Keratinocyte (primary cell): ENCODE measurements at regions not wholly inside any gene's neighbourhood (a gene's known extent, or its start where the extent isn't known, plus 50 kb on each side); places are given as distances from the start of the nearest gene placed in this dataset.

Experiments
- DNase-seq: peaks from one replicate; pipeline ENCODE4 v3.0.0-alpha.2; 2011; ENCODE audit warnings: low read depth, missing footprints, low spot score
- FAIRE-seq: peaks from 2 replicates; lab custom pipeline; 2011; peaks lifted over from hg19 to GRCh38; lab: Jason Lieb, UNC
- H2AFZ ChIP-seq: 2 replicates; pipeline ENCODE4 v1.6.0; 2012; ENCODE audit warnings: low read length, control low read depth, inconsistent platforms; ENCODE audit not compliant: control insufficient read depth
- H3K27ac ChIP-seq: 2 replicates; pipeline ENCODE4 v1.5.1; 2011; ENCODE audit warnings: low read length; ENCODE audit not compliant: control insufficient read depth, insufficient read depth
- H3K27me3 ChIP-seq: 3 replicates; pipeline ENCODE4 v1.6.0; 2011; ENCODE audit warnings: low read length; ENCODE audit not compliant: control insufficient read depth, insufficient read depth; ENCODE audit errors: extremely low read depth
- H3K36me3 ChIP-seq, 2 experiments: 2 replicates in 1 of 2; 3 replicates in 1 of 2; pipeline ENCODE4 v1.5.1; 2011; ENCODE audit warnings: low read length in 2 of 2, mild to moderate bottlenecking in 1 of 2; ENCODE audit not compliant: control insufficient read depth in 2 of 2, insufficient read depth in 2 of 2; ENCODE audit errors: extremely low read depth in 1 of 2
- H3K4me1 ChIP-seq: 3 replicates; pipeline ENCODE4 v1.5.1; 2011; ENCODE audit warnings: low read length; ENCODE audit not compliant: control insufficient read depth, insufficient read depth; ENCODE audit errors: extremely low read depth
- H3K4me2 ChIP-seq: 3 replicates; pipeline ENCODE4 v1.6.0; 2011; ENCODE audit warnings: low read depth, low read length; ENCODE audit not compliant: control insufficient read depth, insufficient read depth; ENCODE audit errors: extremely low read depth
- H3K4me3 ChIP-seq, 3 experiments: fragments of 200-600 bp in 1 of 3; sonication (generic) in 1 of 3; 2 replicates in 2 of 3; 3 replicates in 1 of 3; pipeline ENCODE4 v1.5.1; 2011 to 2016; ENCODE audit warnings: low read length in 3 of 3, mild to moderate bottlenecking in 3 of 3, control low read depth in 2 of 3, inconsistent platforms in 1 of 3, low read depth in 1 of 3, mixed read lengths in 1 of 3, mixed run types in 1 of 3, moderate library complexity in 1 of 3; ENCODE audit not compliant: control insufficient read depth in 2 of 3, insufficient read depth in 2 of 3; ENCODE audit errors: extremely low read depth in 1 of 3
- H3K79me2 ChIP-seq: 2 replicates; pipeline ENCODE4 v1.6.0; 2012; ENCODE audit warnings: low read length; ENCODE audit not compliant: control insufficient read depth, insufficient read depth
- H3K9ac ChIP-seq: 3 replicates; pipeline ENCODE4 v1.6.0; 2011; ENCODE audit warnings: low read length; ENCODE audit not compliant: control insufficient read depth, insufficient read depth; ENCODE audit errors: extremely low read depth
- H3K9me1 ChIP-seq: 3 replicates; pipeline ENCODE4 v1.6.0; 2011; ENCODE audit warnings: low read length; ENCODE audit not compliant: control insufficient read depth, insufficient read depth; ENCODE audit errors: extremely low read depth
- H3K9me3 ChIP-seq: 2 replicates; pipeline ENCODE4 v1.5.1; 2012; ENCODE audit warnings: low read depth, low read length; ENCODE audit not compliant: control insufficient read depth
- H4K20me1 ChIP-seq: 3 replicates; pipeline ENCODE4 v1.6.0; 2011; ENCODE audit warnings: low read length; ENCODE audit not compliant: control insufficient read depth, insufficient read depth; ENCODE audit errors: extremely low read depth
- CTCF ChIP-seq, 3 experiments: IDR thresholded peaks in 1 of 3; conservative IDR thresholded peaks in 1 of 3; optimal IDR thresholded peaks in 1 of 3; 2 replicates in 2 of 3; 3 replicates in 1 of 3; pipeline versions ENCODE3 to v1.5.1; 2011; ENCODE audit warnings: low read length in 3 of 3, mild to moderate bottlenecking in 3 of 3, moderate library complexity in 2 of 3, control low read depth in 1 of 3, inconsistent platforms in 1 of 3; ENCODE audit not compliant: insufficient read depth in 2 of 3; ENCODE audit errors: extremely low read depth in 1 of 3
- EZH2 ChIP-seq: IDR thresholded peaks from one replicate; pipeline ENCODE4 v1.6.1; 2012; ENCODE audit warnings: inconsistent platforms, mild to moderate bottlenecking, low read length, moderate library complexity
- dilution Hi-C: fragments of 300-500 bp; cut with MboI; formaldehyde crosslinking; loops from one replicate; pipeline ENCODE4 v1.7.0; 2020; ENCODE audit warnings: low sequenced_read_pairs; ENCODE audit not compliant: extremely low pct_ligation_motif_present

DNA sequence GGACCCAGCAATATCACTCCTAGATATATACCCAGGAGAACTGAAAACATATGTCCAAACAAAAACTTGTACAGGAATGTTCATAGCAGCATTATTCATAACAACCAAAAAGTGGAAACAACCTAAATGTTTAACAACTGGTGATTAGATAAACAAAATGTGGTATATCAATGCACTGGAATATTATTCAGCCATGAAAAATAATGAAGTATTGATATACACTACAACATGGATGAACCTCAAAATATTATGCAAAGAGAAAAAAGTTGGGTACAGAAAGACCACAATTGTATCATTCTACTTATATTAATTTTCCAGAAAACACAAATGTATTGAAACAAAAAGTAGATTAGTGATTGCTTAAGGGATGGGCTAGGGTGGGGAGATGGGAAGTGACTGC, 498.6 kb downstream of the GRIN2A start:
- dilution Hi-C loops, result no loop called here
- Histone ChIP-seq H3K27ac (no peak overlapping the region), H3K4me2 (no peak overlapping the region), H4K20me1 (no peaks in the 10 kb centered on the region), H3K4me1 (no peaks in the 10 kb centered on the region), H3K9ac (no peak overlapping the region), H2AFZ (no peak overlapping the region), H3K79me2 (no peaks in the 10 kb centered on the region), H3K36me3 (no peaks in the 10 kb centered on the region), H3K9me3 (no peaks in the 10 kb centered on the region), H3K27me3 (no peaks in the 10 kb centered on the region), H3K4me3 (no peak overlapping the region), H3K9me1 (no peaks in the 10 kb centered on the region)
- TF ChIP-seq CTCF (optimal IDR thresholded peaks at IDR 0.05 in 1 of 3, IDR thresholded peaks at IDR 0.05 in 1 of 3, conservative IDR thresholded peaks at IDR 0.05 in 1 of 3; ENCODE audit: extremely low read depth in 1 of 3, insufficient read depth in 2 of 3, low read length in 3 of 3) (no peak), EZH2 (no peak)
- FAIRE-seq (no peak), DNase-seq (no peak)

DNA sequence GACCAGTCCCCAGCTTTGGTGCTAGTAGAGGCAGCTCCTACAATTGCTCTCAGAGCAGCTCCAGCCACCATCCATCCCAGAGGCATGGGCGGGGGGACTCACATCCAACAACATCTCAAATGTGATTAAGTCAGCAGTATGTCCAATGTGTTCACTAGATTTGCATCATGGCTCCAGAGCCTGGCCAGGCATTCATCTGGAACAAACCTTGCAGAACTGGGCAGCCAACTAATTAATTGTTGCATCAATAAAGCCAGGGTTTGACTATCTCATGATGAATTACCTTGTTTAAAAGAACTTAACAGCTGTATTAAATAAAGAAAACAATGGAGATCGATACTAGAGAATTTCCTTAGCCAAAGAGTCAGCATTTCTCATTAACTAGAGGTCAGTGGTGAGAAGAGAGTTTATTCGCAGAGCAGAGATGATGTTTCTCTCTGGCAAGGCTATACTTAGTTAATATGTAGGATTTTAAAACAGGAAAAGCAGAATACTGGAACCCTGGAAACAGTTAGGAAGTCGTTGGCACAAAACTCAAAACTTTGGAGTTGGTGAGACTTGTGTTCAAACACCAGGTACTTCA, 494.4 kb downstream of the GRIN2A start:
- no peak overlapping the region for H3K4me3 ChIP-seq
- no peaks in the 10 kb centered on the region for H3K79me2 ChIP-seq
- DNase-seq, result no peak
- no peaks in the 10 kb centered on the region for H3K36me3 ChIP-seq
- H3K4me1 ChIP-seq, result no peaks in the 10 kb centered on the region
- no peaks in the 10 kb centered on the region for H3K27me3 ChIP-seq
- no peak for FAIRE-seq
- H3K9me3 ChIP-seq, result no peaks in the 10 kb centered on the region
- dilution Hi-C loops, result no loop called here
- TF ChIP-seq CTCF (optimal IDR thresholded peaks at IDR 0.05 in 1 of 3, IDR thresholded peaks at IDR 0.05 in 1 of 3, conservative IDR thresholded peaks at IDR 0.05 in 1 of 3; ENCODE audit: extremely low read depth in 1 of 3, insufficient read depth in 2 of 3, low read length in 3 of 3), result no peak
- no peak for TF ChIP-seq EZH2
- no peaks in the 10 kb centered on the region for H4K20me1 ChIP-seq
- H3K9me1 ChIP-seq, result no peaks in the 10 kb centered on the region
- H3K27ac ChIP-seq, result no peak overlapping the region
- no peak overlapping the region for H3K4me2 ChIP-seq
- no peak overlapping the region for H2AFZ ChIP-seq
- no peak overlapping the region for H3K9ac ChIP-seq
